HG03354 (cell line): ENCODE measurements at regions not wholly inside any gene's neighbourhood (a gene's known extent, or its start where the extent isn't known, plus 50 kb on each side); places are given as distances from the start of the nearest gene placed in this dataset.

Source experiments
- ATAC-seq: cut with Tn5 transposase; IDR thresholded peaks from one replicate; pipeline ENCODE4 v1.9.1; 2021; ENCODE audit warnings: mild to moderate bottlenecking; ENCODE audit not compliant: unreplicated experiment, poor library complexity, severe bottlenecking

GRCh38 chr1:87753366-87753765, 424.7 kb downstream of the LMO4 start:
- no peak for ATAC-seq

GRCh38 chr1:87754139-87754538, 425.5 kb downstream of the LMO4 start:
- ATAC-seq, result no peak

- ATAC-seq, result no peak
Measured at GRCh38 chr1:87757676-87758075, 429.0 kb downstream of the LMO4 start.

GRCh38 chr1:87759421-87760087, 430.9 kb downstream of the LMO4 start:
- ATAC-seq, result no peak

GRCh38 chr1:87760155-87760554, 431.5 kb downstream of the LMO4 start:
- no peak for ATAC-seq

GRCh38 chr1:87760654-87761053, 432.0 kb downstream of the LMO4 start:
- no peak for ATAC-seq

GRCh38 chr1:87763483-87763882, 434.8 kb downstream of the LMO4 start:
- ATAC-seq, result no peak

- no peak for ATAC-seq
Measured at GRCh38 chr1:87765057-87765680, 436.5 kb downstream of the LMO4 start.

- ATAC-seq, result no peak
Measured at GRCh38 chr1:87765681-87766070, 437.0 kb downstream of the LMO4 start.

GRCh38 chr1:87766737-87767136, 438.1 kb downstream of the LMO4 start:
- no peak for ATAC-seq

- no peak for ATAC-seq
Measured at GRCh38 chr1:87778896-87779295, 450.2 kb downstream of the LMO4 start.

GRCh38 chr1:87781554-87781953, 452.9 kb downstream of the LMO4 start:
- ATAC-seq, result no peak

GRCh38 chr1:87783315-87783714, 454.6 kb downstream of the LMO4 start:
- ATAC-seq, result no peak

- ATAC-seq, result no peak
Measured at GRCh38 chr1:87785386-87785785, 456.7 kb downstream of the LMO4 start.

- no peak for ATAC-seq
Measured at GRCh38 chr1:87786229-87786628, 457.5 kb downstream of the LMO4 start.

- ATAC-seq, result no peak
Measured at GRCh38 chr1:87786861-87787545, 458.3 kb downstream of the LMO4 start.

- no peak for ATAC-seq
Measured at GRCh38 chr1:87787551-87787950, 458.9 kb downstream of the LMO4 start.

- no peak for ATAC-seq
Measured at GRCh38 chr1:87790756-87791155, 462.1 kb downstream of the LMO4 start.

GRCh38 chr1:87791931-87792740, 463.5 kb downstream of the LMO4 start:
- ATAC-seq, result no peak
